ENCODE measurements at regions not wholly inside any gene's neighbourhood (a gene's known extent, or its start where the extent isn't known, plus 50 kb on each side); places are given as distances from the start of the nearest gene placed in this dataset.
A peak's percentile ranks its signal among the peaks of the same experiment; 100 is the strongest.

DNA sequence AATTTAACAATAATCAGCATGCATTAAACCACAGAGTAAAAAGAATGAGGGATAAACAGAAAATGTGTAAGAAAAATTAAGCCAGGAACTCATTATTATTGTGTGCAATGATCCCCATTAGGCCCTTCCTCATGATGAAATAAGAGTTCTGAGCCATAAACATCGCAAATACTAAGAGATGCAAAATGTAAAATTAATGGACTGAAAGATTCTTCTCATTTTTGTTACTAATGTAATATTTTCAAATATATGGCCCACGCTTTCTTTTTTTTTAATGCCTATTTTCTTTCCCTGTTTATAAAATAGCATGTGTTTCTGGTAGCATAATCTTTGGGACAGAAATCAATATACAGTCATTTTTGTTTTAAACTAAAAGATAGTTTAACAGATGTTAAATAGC is 281.0 kb downstream of the PDGFC start:
- Mint-ChIP-seq H3K27ac (no peak overlapping the region), H3K4me1 (no peaks in the 10 kb centered on the region), H3K4me3 (no peak overlapping the region), H3K27me3 (ENCODE audit: insufficient read depth) (no peaks in the 10 kb centered on the region), H3K9me3 (no peaks in the 10 kb centered on the region), H3K36me3 (ENCODE audit: low read depth) (no peaks in the 10 kb centered on the region)
- Histone ChIP-seq H3K4me3 (ENCODE audit: low read length) (no peak overlapping the region), H3K27me3 (ENCODE audit: control insufficient read depth, insufficient read depth, low read length, poor library complexity, severe bottlenecking) (no peaks in the 10 kb centered on the region), H3K27ac (ENCODE audit: low read depth, low read length) (no peak overlapping the region), H3K9me3 (ENCODE audit: control insufficient read depth, low read length) (no peaks in the 10 kb centered on the region), H3K9ac (ENCODE audit: extremely low read depth, low read length, poor library complexity, severe bottlenecking) (no peak overlapping the region), H3K4me1 (ENCODE audit: control insufficient read depth, insufficient read depth, low read length) (no peaks in the 10 kb centered on the region), H3K36me3 (ENCODE audit: control insufficient read depth, insufficient read depth, low read length) (no peaks in the 10 kb centered on the region)
- 94% methylated on average over 2 of the region's 2 CpGs; no CpG with 5 or more reads in 1 of the 2 experiments for WGBS, 2 experiments (ENCODE audit: insufficient coverage in 1 of 2, insufficient read length in 1 of 2)
- TF ChIP-seq, protein P1, sequence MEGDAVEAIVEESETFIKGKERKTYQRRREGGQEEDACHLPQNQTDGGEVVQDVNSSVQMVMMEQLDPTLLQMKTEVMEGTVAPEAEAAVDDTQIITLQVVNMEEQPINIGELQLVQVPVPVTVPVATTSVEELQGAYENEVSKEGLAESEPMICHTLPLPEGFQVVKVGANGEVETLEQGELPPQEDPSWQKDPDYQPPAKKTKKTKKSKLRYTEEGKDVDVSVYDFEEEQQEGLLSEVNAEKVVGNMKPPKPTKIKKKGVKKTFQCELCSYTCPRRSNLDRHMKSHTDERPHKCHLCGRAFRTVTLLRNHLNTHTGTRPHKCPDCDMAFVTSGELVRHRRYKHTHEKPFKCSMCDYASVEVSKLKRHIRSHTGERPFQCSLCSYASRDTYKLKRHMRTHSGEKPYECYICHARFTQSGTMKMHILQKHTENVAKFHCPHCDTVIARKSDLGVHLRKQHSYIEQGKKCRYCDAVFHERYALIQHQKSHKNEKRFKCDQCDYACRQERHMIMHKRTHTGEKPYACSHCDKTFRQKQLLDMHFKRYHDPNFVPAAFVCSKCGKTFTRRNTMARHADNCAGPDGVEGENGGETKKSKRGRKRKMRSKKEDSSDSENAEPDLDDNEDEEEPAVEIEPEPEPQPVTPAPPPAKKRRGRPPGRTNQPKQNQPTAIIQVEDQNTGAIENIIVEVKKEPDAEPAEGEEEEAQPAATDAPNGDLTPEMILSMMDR (conservative IDR thresholded peaks at IDR 0.05), result no peak
- no peak for DNase-seq

DNA sequence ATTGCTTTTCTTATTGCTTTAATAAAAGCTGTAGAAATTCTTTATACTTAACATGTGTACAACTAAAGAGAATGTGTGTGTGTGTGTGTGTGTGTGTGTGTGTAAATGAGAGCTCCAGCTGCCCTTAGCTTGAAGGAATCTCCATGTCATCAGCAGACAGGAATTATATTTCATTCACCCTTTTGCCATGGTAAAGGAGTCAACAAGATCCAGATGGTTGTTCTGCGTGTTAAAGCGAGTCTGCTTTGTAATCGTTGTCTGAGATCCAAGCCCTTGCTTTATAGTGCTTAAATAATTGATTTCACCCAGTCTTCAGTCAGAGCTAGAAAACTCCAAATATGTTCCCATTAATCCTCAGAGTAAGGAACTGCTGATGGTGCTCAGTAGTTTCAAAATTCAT is 285.5 kb downstream of the PDGFC start:
- Histone ChIP-seq H3K9me3 (ENCODE audit: control insufficient read depth, low read length) (no peaks in the 10 kb centered on the region), H3K27me3 (ENCODE audit: control insufficient read depth, insufficient read depth, low read length, poor library complexity, severe bottlenecking) (no peaks in the 10 kb centered on the region), H3K36me3 (ENCODE audit: control insufficient read depth, insufficient read depth, low read length) (no peaks in the 10 kb centered on the region), H3K27ac (ENCODE audit: low read depth, low read length) (peak overlapping the region; percentile 50), H3K9ac (ENCODE audit: extremely low read depth, low read length, poor library complexity, severe bottlenecking) (no peak overlapping the region), H3K4me1 (ENCODE audit: control insufficient read depth, insufficient read depth, low read length) (no peaks in the 10 kb centered on the region), H3K4me3 (ENCODE audit: low read length) (no peak overlapping the region)
- Mint-ChIP-seq H3K9me3 (peaks cover 1% of the 10 kb centered on the region), H3K4me3 (no peak overlapping the region), H3K27me3 (ENCODE audit: insufficient read depth) (no peaks in the 10 kb centered on the region), H3K4me1 (no peaks in the 10 kb centered on the region), H3K27ac (no peak overlapping the region), H3K36me3 (ENCODE audit: low read depth) (no peaks in the 10 kb centered on the region)
- WGBS, 2 experiments (ENCODE audit: insufficient coverage in 1 of 2, insufficient read length in 1 of 2), result 86 to 95% methylated on average over 2 to 3 of the region's 3 CpGs
- TF ChIP-seq, protein P1 (conservative IDR thresholded peaks at IDR 0.05), result no peak
- no peak for DNase-seq

DNA sequence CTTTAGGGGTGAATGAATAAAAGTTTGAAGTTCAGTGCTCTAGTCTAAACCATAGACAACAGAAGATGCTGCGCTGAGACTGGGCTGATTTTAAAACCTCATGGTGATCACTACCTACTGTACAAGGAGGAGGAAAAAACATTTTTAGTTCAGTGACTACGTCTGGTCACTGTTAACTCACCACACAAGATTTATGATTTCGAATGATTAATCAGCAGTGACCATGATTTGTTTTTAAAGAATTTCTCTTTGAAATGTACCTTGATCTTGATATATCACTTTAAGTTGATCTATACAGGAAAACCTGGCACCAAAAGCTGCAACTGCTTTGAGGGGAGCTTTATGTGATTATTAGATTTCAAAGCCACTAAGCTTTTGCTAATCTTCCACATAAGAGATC is 286.3 kb downstream of the PDGFC start:
- no peaks in the 10 kb centered on the region for H3K9me3 ChIP-seq (ENCODE audit: control insufficient read depth, low read length)
- H3K4me3 Mint-ChIP-seq, result no peak overlapping the region
- peak overlapping the region; percentile 50 for H3K27ac ChIP-seq (ENCODE audit: low read depth, low read length)
- H3K36me3 Mint-ChIP-seq (ENCODE audit: low read depth), result no peaks in the 10 kb centered on the region
- H3K4me1 Mint-ChIP-seq, result no peaks in the 10 kb centered on the region
- H3K27me3 Mint-ChIP-seq (ENCODE audit: insufficient read depth), result no peaks in the 10 kb centered on the region
- H3K9ac ChIP-seq (ENCODE audit: extremely low read depth, low read length, poor library complexity, severe bottlenecking), result no peak overlapping the region
- H3K4me1 ChIP-seq (ENCODE audit: control insufficient read depth, insufficient read depth, low read length), result no peaks in the 10 kb centered on the region
- no peak overlapping the region for H3K4me3 ChIP-seq (ENCODE audit: low read length)
- H3K27me3 ChIP-seq (ENCODE audit: control insufficient read depth, insufficient read depth, low read length, poor library complexity, severe bottlenecking), result no peaks in the 10 kb centered on the region
- TF ChIP-seq, protein P1 (conservative IDR thresholded peaks at IDR 0.05), result no peak
- H3K27ac Mint-ChIP-seq, result no peak overlapping the region
- WGBS, 2 experiments (ENCODE audit: insufficient coverage in 1 of 2, insufficient read length in 1 of 2), result 89 to 94% methylated on average over 3 of the region's 3 CpGs
- H3K9me3 Mint-ChIP-seq, result peaks cover 1% of the 10 kb centered on the region
- DNase-seq, result no peak
- H3K36me3 ChIP-seq (ENCODE audit: control insufficient read depth, insufficient read depth, low read length), result no peaks in the 10 kb centered on the region
